ENCODE measurements at regions not wholly inside any gene's neighbourhood (a gene's known extent, or its start where the extent isn't known, plus 50 kb on each side); places are given as distances from the start of the nearest gene placed in this dataset.

- Mint-ChIP-seq H3K36me3 (no peaks in the 10 kb centered on the region), H3K27ac (no peak overlapping the region), H3K9me3 (peaks cover 7% of the 10 kb centered on the region), H3K4me1 (ENCODE audit: unreplicated experiment) (peaks cover 5% of the 10 kb centered on the region), H3K4me3 (no peak overlapping the region), H3K27me3 (no peaks in the 10 kb centered on the region)
- DNase-seq (ENCODE audit: extremely low spot score, unreplicated experiment), result no peak
- TF ChIP-seq CTCF (conservative IDR thresholded peaks at IDR 0.05), result no peak
Observed at GRCh38 chr10:117931078-117931477, 115.7 kb downstream of the RAB11FIP2 start.

GRCh38 chr10:117933036-117933435 is 113.7 kb downstream of the RAB11FIP2 start:
- TF ChIP-seq CTCF (conservative IDR thresholded peaks at IDR 0.05), result no peak
- no peak for DNase-seq (ENCODE audit: extremely low spot score, unreplicated experiment)

GRCh38 chr10:117934477-117934876 is 112.3 kb downstream of the RAB11FIP2 start:
- H3K4me1 Mint-ChIP-seq (ENCODE audit: unreplicated experiment), result peaks cover 3% of the 10 kb centered on the region
- no peaks in the 10 kb centered on the region for H3K36me3 Mint-ChIP-seq
- H3K4me3 Mint-ChIP-seq, result no peak overlapping the region
- H3K27me3 Mint-ChIP-seq, result no peaks in the 10 kb centered on the region
- H3K27ac Mint-ChIP-seq, result no peak overlapping the region
- TF ChIP-seq CTCF (conservative IDR thresholded peaks at IDR 0.05), result no peak
- H3K9me3 Mint-ChIP-seq, result peaks cover 12% of the 10 kb centered on the region
- DNase-seq (ENCODE audit: extremely low spot score, unreplicated experiment), result no peak

More at GRCh38 chr10:117933036-117933435, 113.7 kb downstream of the RAB11FIP2 start:
- Mint-ChIP-seq H3K4me3 (no peak overlapping the region), H3K36me3 (no peaks in the 10 kb centered on the region), H3K4me1 (ENCODE audit: unreplicated experiment) (peaks cover 3% of the 10 kb centered on the region), H3K27me3 (no peaks in the 10 kb centered on the region), H3K9me3 (peaks cover 9% of the 10 kb centered on the region), H3K27ac (no peak overlapping the region)

- Mint-ChIP-seq H3K4me3 (no peak overlapping the region), H3K9me3 (peaks cover 9% of the 10 kb centered on the region), H3K4me1 (ENCODE audit: unreplicated experiment) (peaks cover 3% of the 10 kb centered on the region), H3K27ac (no peak overlapping the region), H3K36me3 (no peaks in the 10 kb centered on the region), H3K27me3 (no peaks in the 10 kb centered on the region)
- DNase-seq (ENCODE audit: extremely low spot score, unreplicated experiment), result no peak
- no peak for TF ChIP-seq CTCF (conservative IDR thresholded peaks at IDR 0.05)
Observed at GRCh38 chr10:117936141-117936540, 110.6 kb downstream of the RAB11FIP2 start.

GRCh38 chr10:117936566-117936965 is 110.2 kb downstream of the RAB11FIP2 start:
- Mint-ChIP-seq H3K36me3 (no peaks in the 10 kb centered on the region), H3K4me1 (ENCODE audit: unreplicated experiment) (peaks cover 3% of the 10 kb centered on the region), H3K27ac (no peak overlapping the region), H3K27me3 (no peaks in the 10 kb centered on the region), H3K9me3 (peaks cover 5% of the 10 kb centered on the region), H3K4me3 (no peak overlapping the region)
- TF ChIP-seq CTCF (conservative IDR thresholded peaks at IDR 0.05), result no peak
- DNase-seq (ENCODE audit: extremely low spot score, unreplicated experiment), result no peak

- no peak for TF ChIP-seq CTCF (conservative IDR thresholded peaks at IDR 0.05)
- H3K4me1 Mint-ChIP-seq (ENCODE audit: unreplicated experiment), result peaks cover 3% of the 10 kb centered on the region
- DNase-seq (ENCODE audit: extremely low spot score, unreplicated experiment), result no peak
- H3K27ac Mint-ChIP-seq, result no peak overlapping the region
- H3K27me3 Mint-ChIP-seq, result no peaks in the 10 kb centered on the region
- no peaks in the 10 kb centered on the region for H3K36me3 Mint-ChIP-seq
- H3K4me3 Mint-ChIP-seq, result no peak overlapping the region
- H3K9me3 Mint-ChIP-seq, result peaks cover 5% of the 10 kb centered on the region
Observed at GRCh38 chr10:117936976-117937375, 109.8 kb downstream of the RAB11FIP2 start.

All from type B pancreatic cell (in vitro differentiated cells).